K562 (cell line): ENCODE measurements at regions not wholly inside any gene's neighbourhood (a gene's known extent, or its start where the extent isn't known, plus 50 kb on each side); places are given as distances from the start of the nearest gene placed in this dataset.

Source experiments
- ATAC-seq: fragments of 200-7000 bp; cut with Tn5 transposase; 3 replicates; pipeline ENCODE4 v1.9.1; 2020; ENCODE audit warnings: moderate library complexity
- BruUV-seq: library from RNA; stranded (reverse); fragments of 400-500 nt; replicated peaks from 2 replicates; lab custom pipeline; 2021; lab: Mats Ljungman, UMichigan
- CTCF ChIA-PET: fragments of 300-600 bp; formaldehyde crosslinking; extraction: SDS; loops from one replicate; lab custom pipeline; 2021; ENCODE audit warnings: low intra/inter-chr PET ratio; lab: Yijun Ruan, JAX
- POLR2A ChIA-PET: fragments of 300-600, 350-650 bp; sonication (Branson Sonifier 250); formaldehyde crosslinking; extraction: SDS; loops from one replicate; lab custom pipeline; 2021; ENCODE audit warnings: antibody characterized with exemption, inconsistent platforms; lab: Yijun Ruan, JAX
- DNase-seq, 4 experiments: peaks; one replicate each; pipeline versions ENCODE4 v3.0.0 to v3.0.0-alpha.2; 2011 to 2018; ENCODE audit warnings: low spot score in 3 of 4, mixed read lengths in 3 of 4; ENCODE audit errors: extremely low read depth in 1 of 4
- FAIRE-seq: peaks from 2 replicates; lab custom pipeline; 2011; peaks lifted over from hg19 to GRCh38; lab: Jason Lieb, UNC
- H2AFZ ChIP-seq: 2 replicates; pipeline ENCODE4 v1.6.0; 2011; ENCODE audit warnings: low read depth, low read length, control low read depth, inconsistent platforms
- H3K27ac ChIP-seq: fragments of 200-600 bp; 3 replicates; pipeline ENCODE4 v1.8.0; 2011; ENCODE audit warnings: low read depth, mild to moderate bottlenecking, control low read depth, inconsistent platforms, low read length, moderate library complexity, mixed read lengths; ENCODE audit errors: extremely low read depth
- H3K27me3 ChIP-seq, 2 experiments: fragments of 300-600 bp in 1 of 2; 2 replicates in 1 of 2; 3 replicates in 1 of 2; pipeline versions ENCODE4 v1.6.0 to v1.8.0; 2011; ENCODE audit warnings: inconsistent platforms in 2 of 2, low read length in 2 of 2, mild to moderate bottlenecking in 1 of 2, mixed read lengths in 1 of 2, moderate library complexity in 1 of 2; ENCODE audit not compliant: control insufficient read depth in 2 of 2, insufficient read depth in 2 of 2
- H3K36me3 ChIP-seq: fragments of 300-600 bp; 3 replicates; pipeline ENCODE4 v1.8.0; 2011; ENCODE audit warnings: mild to moderate bottlenecking, low read length, inconsistent platforms; ENCODE audit not compliant: control insufficient read depth, insufficient read depth
- H3K4me1 ChIP-seq, 2 experiments: fragments of 200-600 bp in 1 of 2; replicated peaks in 1 of 2; 2 replicates in 1 of 2; 3 replicates in 1 of 2; pipeline versions ENCODE4 v1.5.1 to v1.8.0; 2011; ENCODE audit warnings: inconsistent platforms in 2 of 2, low read length in 2 of 2, mild to moderate bottlenecking in 1 of 2, mixed read lengths in 1 of 2, moderate library complexity in 1 of 2; ENCODE audit not compliant: control insufficient read depth in 2 of 2, insufficient read depth in 2 of 2
- H3K4me2 ChIP-seq: 2 replicates; pipeline ENCODE4 v1.6.1; 2011; ENCODE audit warnings: low read length, control low read depth, inconsistent platforms, mixed read lengths; ENCODE audit not compliant: insufficient read depth
- H3K4me3 ChIP-seq: fragments of 200-600 bp; sonication (generic), shearing (Covaris generic); 2 replicates; pipeline ENCODE4 v1.5.1; 2016; ENCODE audit warnings: control low read depth, inconsistent platforms
- H3K79me2 ChIP-seq: fragments of 200-600 bp; 3 replicates; pipeline ENCODE4 v1.8.0; 2011; ENCODE audit warnings: low read length, inconsistent platforms; ENCODE audit not compliant: control insufficient read depth, insufficient read depth
- H3K9ac ChIP-seq, 2 experiments: 2 replicates each; pipeline versions ENCODE4 v1.6.0 to v1.6.1; 2011; ENCODE audit warnings: low read depth in 2 of 2, low read length in 2 of 2, control low read depth in 1 of 2, inconsistent platforms in 1 of 2, mild to moderate bottlenecking in 1 of 2, mixed read lengths in 1 of 2; ENCODE audit not compliant: insufficient read depth in 1 of 2
- H3K9me1 ChIP-seq: one replicate; pipeline ENCODE4 v1.6.0; 2011; ENCODE audit warnings: inconsistent platforms, mild to moderate bottlenecking, low read length, moderate library complexity; ENCODE audit not compliant: control insufficient read depth, insufficient read depth
- H3K9me3 ChIP-seq: replicated peaks from 2 replicates; pipeline ENCODE4 v1.5.1; 2011; ENCODE audit warnings: low read depth, low read length, inconsistent platforms; ENCODE audit not compliant: control insufficient read depth, insufficient read depth
- H4K20me1 ChIP-seq: replicated peaks from 2 replicates; pipeline ENCODE4 v1.6.1; 2011; ENCODE audit warnings: low read length, inconsistent platforms, mixed read lengths; ENCODE audit not compliant: control insufficient read depth, insufficient read depth
- CCAR2 ChIP-seq: fragments of 200-400 bp; formaldehyde crosslinking; IDR thresholded peaks from 2 replicates; pipeline ENCODE4 v1.6.1; 2017; ENCODE audit warnings: mild to moderate bottlenecking, low read depth, low read length
- CHAMP1 ChIP-seq: fragments of 450-650 bp; IDR thresholded peaks from 2 replicates; pipeline ENCODE4 v1.6.1; 2016; ENCODE audit warnings: mild to moderate bottlenecking
- E2F3 ChIP-seq: fragments of 250-450 bp; sonication (Bioruptor Pico); IDR thresholded peaks from 2 replicates; pipeline ENCODE4 v1.4.0; 2020; ENCODE audit warnings: mild to moderate bottlenecking
- HDAC1 ChIP-seq, 2 experiments: fragments of 450-650 bp; IDR thresholded peaks; 2 replicates each; pipeline ENCODE4 v1.6.1; 2016 to 2017; ENCODE audit warnings: inconsistent platforms in 1 of 2, mild to moderate bottlenecking in 1 of 2, moderate library complexity in 1 of 2
- OTX1 ChIP-seq: fragments of 450-650 bp; formaldehyde crosslinking; IDR thresholded peaks from 2 replicates; pipeline ENCODE4 v1.4.0; 2022; ENCODE audit warnings: mild to moderate bottlenecking
- RAD21 ChIP-seq, 2 experiments: fragments of 250-450 bp in 1 of 2; fragments of 450-650 bp in 1 of 2; sonication (Bioruptor Pico) in 1 of 2; formaldehyde crosslinking in 1 of 2; IDR thresholded peaks in 1 of 2; conservative IDR thresholded peaks in 1 of 2; 2 replicates each; pipeline versions ENCODE4 v1.4.0 to v1.8.0; 2020 to 2022; ENCODE audit warnings: mild to moderate bottlenecking in 2 of 2, moderate library complexity in 1 of 2
- SAP30 ChIP-seq: fragments of 200-600 bp; sonication (generic); IDR thresholded peaks from 2 replicates; pipeline ENCODE4 v1.6.1; 2012; ENCODE audit warnings: borderline replicate concordance, low read depth, mild to moderate bottlenecking, moderate library complexity, low read length, control low read depth, inconsistent platforms; ENCODE audit not compliant: insufficient read depth, poor library complexity, severe bottlenecking
- SMARCA5 ChIP-seq: fragments of 450-650 bp; IDR thresholded peaks from 2 replicates; pipeline ENCODE4 v1.6.1; 2016
- WGBS: fragments of 100-300 bp; shearing (Covaris generic); methylation state at CpG from one replicate; pipeline ENCODE4 v1.1.6; 2016; ENCODE audit warnings: low coverage, mixed read lengths; ENCODE audit not compliant: insufficient coverage; ENCODE audit errors: missing lambda C conversion rate; 5-methylcytosine and 5-hydroxymethylcytosine counted together
- in situ Hi-C: fragments of 300-500 bp; cut with MboI; formaldehyde crosslinking; loops from 4 replicates; pipeline ENCODE4 v1.15.0; 2018; ENCODE audit warnings: inconsistent platforms, mixed read lengths
- intact Hi-C: fragments of 100-400 bp; cut with micrococcal nuclease; formaldehyde crosslinking; loops from 2 replicates; pipeline ENCODE4 v1.14.2; 2022
- TF ChIP-seq, protein P1 (sequence below): sonication (generic); formaldehyde crosslinking; IDR thresholded peaks from 2 replicates; pipeline ENCODE4 v1.8.0; 2022; ENCODE audit warnings: missing genetic modification reagents, mild to moderate bottlenecking, borderline replicate concordance
- TF ChIP-seq, protein P2 (sequence below): sonication (generic); formaldehyde crosslinking; IDR thresholded peaks from 2 replicates; pipeline ENCODE4 v1.8.0; 2022; ENCODE audit warnings: mild to moderate bottlenecking, low read depth, missing genetic modification reagents
- TF ChIP-seq, protein P3 (sequence below): fragments of 450-650 bp; conservative IDR thresholded peaks from 2 replicates; pipeline ENCODE4 v1.6.1; 2016; ENCODE audit warnings: missing genetic modification characterization, low read depth, mild to moderate bottlenecking, missing compliant biosample characterization, moderate library complexity
- TF ChIP-seq, protein P4 (sequence below): fragments of 250-450 bp; sonication (Bioruptor Pico); IDR thresholded peaks from 2 replicates; pipeline ENCODE4 v1.4.0; 2020; ENCODE audit warnings: borderline replicate concordance

GRCh38 chr20:61082720-61083119, 169.3 kb upstream of the CDH4 start (continued):
- no peak for TF ChIP-seq RAD21 (CRISPR knock-in tag; conservative IDR thresholded peaks at IDR 0.05 in 1 of 2, IDR thresholded peaks at IDR 0.05 in 1 of 2)
- TF ChIP-seq, protein P1, sequence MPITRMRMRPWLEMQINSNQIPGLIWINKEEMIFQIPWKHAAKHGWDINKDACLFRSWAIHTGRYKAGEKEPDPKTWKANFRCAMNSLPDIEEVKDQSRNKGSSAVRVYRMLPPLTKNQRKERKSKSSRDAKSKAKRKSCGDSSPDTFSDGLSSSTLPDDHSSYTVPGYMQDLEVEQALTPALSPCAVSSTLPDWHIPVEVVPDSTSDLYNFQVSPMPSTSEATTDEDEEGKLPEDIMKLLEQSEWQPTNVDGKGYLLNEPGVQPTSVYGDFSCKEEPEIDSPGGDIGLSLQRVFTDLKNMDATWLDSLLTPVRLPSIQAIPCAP, result no peak

DNA sequence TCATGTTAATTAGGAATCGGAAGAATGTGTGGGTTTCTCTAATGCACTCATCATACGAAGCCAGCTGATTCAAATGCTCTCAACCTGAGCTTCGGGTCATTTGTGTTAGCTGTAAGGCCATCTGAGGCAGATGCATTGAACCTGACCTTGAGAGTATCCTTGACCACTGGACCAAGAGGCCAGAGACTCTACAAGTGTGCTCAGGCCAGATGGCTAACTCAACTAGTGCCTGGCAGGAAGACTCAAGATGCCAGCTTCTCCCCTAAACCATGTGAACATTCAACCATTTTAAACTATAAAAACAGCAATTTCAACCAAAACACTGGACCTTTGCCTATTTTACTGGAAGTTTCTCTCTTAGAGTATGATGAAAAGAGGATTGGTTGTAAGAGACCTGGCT, 168.6 kb upstream of the CDH4 start:
- POLR2A ChIA-PET, result interaction anchor here (0.7 kb wide), 1 partner anchor 77 kb away, joined by 4 read pairs; no protein-coding TSS in a partner anchor
- Histone ChIP-seq H3K9me3 (no peaks in the 10 kb centered on the region), H3K79me2 (no peaks in the 10 kb centered on the region), H4K20me1 (no peaks in the 10 kb centered on the region; the same call in 1 of the 2 replicates), H3K9ac (no peak overlapping the region), H3K27me3 (no peaks in the 10 kb centered on the region), H3K4me2 (no peak overlapping the region), H3K9me1 (no peaks in the 10 kb centered on the region), H3K4me1 (no peaks in the 10 kb centered on the region), H2AFZ (no peak overlapping the region), H3K36me3 (no peaks in the 10 kb centered on the region), H3K4me3 (no peak overlapping the region), H3K27ac (no peak overlapping the region)
- intact Hi-C loops, result no loop called here
- BruUV-seq, result no TSS peak
- DNase-seq (no peak), FAIRE-seq (no peak), ATAC-seq (no peak)
- in situ Hi-C loops, result no loop called here
- 0% methylated on average over 3 of the region's 3 CpGs for WGBS
- CTCF ChIA-PET, result no interaction called here
- TF ChIP-seq, protein P2, sequence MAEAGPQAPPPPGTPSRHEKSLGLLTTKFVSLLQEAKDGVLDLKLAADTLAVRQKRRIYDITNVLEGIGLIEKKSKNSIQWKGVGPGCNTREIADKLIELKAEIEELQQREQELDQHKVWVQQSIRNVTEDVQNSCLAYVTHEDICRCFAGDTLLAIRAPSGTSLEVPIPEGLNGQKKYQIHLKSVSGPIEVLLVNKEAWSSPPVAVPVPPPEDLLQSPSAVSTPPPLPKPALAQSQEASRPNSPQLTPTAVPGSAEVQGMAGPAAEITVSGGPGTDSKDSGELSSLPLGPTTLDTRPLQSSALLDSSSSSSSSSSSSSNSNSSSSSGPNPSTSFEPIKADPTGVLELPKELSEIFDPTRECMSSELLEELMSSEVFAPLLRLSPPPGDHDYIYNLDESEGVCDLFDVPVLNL (CRISPR knock-in tag), result no peak
- TF ChIP-seq OTX1 (CRISPR knock-in tag), result no peak
- TF ChIP-seq, protein P3, sequence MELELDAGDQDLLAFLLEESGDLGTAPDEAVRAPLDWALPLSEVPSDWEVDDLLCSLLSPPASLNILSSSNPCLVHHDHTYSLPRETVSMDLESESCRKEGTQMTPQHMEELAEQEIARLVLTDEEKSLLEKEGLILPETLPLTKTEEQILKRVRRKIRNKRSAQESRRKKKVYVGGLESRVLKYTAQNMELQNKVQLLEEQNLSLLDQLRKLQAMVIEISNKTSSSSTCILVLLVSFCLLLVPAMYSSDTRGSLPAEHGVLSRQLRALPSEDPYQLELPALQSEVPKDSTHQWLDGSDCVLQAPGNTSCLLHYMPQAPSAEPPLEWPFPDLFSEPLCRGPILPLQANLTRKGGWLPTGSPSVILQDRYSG (tag), result no peak
- TF ChIP-seq CCAR2, result no peak
- no peak for TF ChIP-seq SMARCA5
- no peak for TF ChIP-seq CHAMP1
- no peak for TF ChIP-seq E2F3 (CRISPR knock-in tag)
- TF ChIP-seq, protein P4, sequence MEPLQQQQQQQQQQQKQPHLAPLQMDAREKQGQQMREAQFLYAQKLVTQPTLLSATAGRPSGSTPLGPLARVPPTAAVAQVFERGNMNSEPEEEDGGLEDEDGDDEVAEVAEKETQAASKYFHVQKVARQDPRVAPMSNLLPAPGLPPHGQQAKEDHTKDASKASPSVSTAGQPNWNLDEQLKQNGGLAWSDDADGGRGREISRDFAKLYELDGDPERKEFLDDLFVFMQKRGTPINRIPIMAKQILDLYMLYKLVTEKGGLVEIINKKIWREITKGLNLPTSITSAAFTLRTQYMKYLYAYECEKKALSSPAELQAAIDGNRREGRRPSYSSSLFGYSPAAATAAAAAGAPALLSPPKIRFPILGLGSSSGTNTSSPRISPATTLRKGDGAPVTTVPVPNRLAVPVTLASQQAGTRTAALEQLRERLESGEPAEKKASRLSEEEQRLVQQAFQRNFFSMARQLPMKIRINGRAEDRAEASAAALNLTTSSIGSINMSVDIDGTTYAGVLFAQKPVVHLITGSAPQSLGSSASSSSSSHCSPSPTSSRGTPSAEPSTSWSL, result no peak
- TF ChIP-seq HDAC1 (IDR thresholded peaks at IDR 0.05), result no peak
- TF ChIP-seq SAP30, result no peak
